ELF-1 (cell line): ENCODE measurements at regions not wholly inside any gene's neighbourhood (a gene's known extent, or its start where the extent isn't known, plus 50 kb on each side); places are given as distances from the start of the nearest gene placed in this dataset.
"Not testable (repeated sequence)": the region's sequence is repeated elsewhere in the genome, so short reads cannot be mapped to it uniquely, and the experiment has no call there.

Experiments used
- DNase-seq: peaks from one replicate; pipeline ENCODE4 v3.0.0-alpha.2; 2016; ENCODE audit warnings: low read depth, low spot score

- no peak for DNase-seq
These were observed 202.8 kb upstream of the C16orf82 start for GRCh38 chr16:26863931-26864330.

DNA sequence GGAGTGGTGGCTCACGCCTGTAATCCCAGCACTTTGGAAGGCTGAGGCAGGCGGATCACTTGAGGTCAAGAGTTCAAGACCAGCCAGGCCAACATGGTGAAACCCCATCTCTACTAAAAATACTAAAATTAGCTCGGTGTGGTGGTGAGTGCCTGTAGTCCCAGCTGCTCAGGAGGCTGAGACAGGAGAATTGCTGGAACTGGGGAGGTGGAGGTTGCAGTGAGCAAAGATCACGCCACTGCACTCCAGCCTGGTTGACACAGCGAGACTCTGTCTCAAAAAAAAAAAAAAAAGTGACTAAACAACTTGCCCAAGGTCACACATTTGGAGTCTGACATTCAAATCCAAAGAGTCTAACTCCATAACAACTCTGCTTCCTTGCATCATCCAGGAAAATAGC lies 192.4 kb upstream of the C16orf82 start:
- not testable (repeated sequence) for DNase-seq

DNA sequence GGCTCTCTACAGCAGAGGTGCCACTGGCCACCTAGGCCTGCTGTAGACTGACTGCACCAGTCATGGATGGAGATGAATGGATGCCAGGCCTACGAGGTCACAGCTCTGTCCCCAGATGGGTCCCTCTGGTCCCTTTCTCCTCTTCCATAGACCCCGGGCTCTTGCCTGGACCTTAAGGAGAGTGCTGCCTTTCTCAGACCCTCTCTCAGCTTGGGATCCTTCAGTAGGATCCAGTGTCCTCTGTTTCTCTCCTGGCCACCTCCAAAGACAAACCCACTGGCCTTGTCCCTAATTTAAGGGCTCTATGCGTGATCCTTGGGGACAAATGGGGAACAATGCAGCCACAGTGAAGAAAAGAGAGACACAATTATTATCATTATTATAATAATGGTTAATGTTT lies 189.3 kb upstream of the C16orf82 start:
- DNase-seq, result no peak

GRCh38 chr16:26885674-26886073 lies 181.1 kb upstream of the C16orf82 start:
- DNase-seq, result no peak

- DNase-seq, result no peak
These were observed 177.0 kb upstream of the C16orf82 start for GRCh38 chr16:26889740-26890139.

DNA sequence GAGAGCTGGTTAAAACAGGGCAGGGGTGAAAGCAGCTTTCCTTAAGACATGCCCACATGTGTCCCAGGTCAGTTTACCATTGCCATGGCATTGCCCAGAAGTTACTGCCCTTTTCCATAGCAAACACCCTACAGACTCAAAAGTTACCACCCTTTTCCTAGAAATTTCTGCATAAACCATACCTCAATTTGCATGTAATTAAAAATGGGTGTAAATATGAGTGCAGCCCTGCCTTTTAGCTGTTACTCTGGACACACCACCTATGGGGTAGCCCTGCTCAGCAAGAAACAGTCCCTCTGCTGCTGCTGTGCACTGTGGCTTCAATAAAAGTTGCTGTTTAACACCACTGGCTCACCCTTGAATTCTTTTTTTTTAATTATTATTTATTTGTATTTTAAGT lies 168.5 kb upstream of the C16orf82 start:
- DNase-seq, result no peak

DNA sequence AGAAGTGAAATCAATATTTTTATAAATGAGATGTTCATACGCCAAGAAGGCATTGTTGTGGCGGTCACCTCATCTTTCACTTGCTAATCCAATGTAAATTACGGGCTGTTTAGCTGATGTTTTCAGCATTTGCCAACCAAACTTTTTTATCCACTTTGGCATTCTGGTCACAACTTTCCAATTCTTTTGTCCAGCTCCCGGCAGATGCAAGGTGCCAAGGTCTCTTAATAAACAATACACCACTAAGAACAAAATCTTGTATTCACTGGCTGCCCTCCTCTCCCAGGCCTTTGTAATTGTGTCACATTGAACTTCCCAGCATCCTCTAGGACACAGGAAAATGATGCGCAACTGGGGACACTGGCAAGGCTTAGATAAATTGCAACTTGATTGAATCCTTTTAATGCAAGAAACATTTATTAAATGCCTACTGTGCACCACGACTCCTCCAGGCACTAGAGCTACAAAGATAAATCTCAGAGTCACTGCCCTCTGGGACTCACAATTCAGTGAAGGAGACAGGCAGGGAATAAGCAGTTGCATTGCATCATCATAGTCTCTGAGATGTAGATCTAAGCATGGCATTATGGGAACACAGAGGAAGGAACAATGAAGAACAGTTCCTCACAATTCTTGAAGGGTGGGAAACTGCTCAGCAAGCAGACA lies 165.4 kb upstream of the C16orf82 start:
- DNase-seq, result no peak

DNA sequence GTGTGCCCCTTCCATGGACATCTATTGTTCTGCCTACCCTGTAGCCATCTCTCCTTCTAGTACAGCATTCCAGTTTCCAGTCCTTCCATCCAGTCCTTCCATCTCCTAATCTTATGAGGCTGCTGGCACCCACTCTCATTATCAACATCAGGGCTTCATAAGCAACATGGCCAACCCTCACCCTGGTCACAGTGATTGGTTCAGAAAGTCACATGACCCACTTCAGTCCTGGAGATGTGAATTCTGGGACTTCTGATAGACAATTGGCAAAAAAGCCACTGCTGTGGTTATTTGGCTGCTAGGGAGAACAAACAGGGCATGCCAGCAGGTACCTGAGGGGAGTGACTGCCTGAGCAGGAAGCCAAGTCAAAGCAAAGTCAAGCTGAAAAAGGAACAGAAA lies 164.7 kb upstream of the C16orf82 start:
- DNase-seq, result no peak

- DNase-seq, result no peak
These were observed 161.4 kb upstream of the C16orf82 start for GRCh38 chr16:26905336-26905735.

GRCh38 chr16:26909623-26910022 lies 157.1 kb upstream of the C16orf82 start:
- no peak for DNase-seq

DNA sequence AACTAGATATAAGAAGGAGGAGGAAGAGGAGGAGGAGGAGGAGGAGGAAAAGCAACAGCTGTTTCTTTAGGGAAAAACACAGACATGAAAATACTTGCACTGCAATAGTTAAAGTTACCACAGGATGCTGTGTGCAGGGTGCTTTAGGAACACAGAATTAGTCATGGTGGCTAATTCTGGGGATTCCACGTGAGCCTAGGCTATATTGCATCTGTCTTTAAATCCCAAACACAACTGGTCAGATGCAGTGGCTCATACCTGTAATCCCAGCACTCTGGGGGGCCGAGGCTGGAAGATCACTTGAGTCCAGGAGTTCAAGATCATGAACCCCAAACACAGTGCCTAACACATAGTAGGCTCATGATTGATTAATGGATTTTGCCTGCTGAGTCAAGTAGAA lies 155.3 kb upstream of the C16orf82 start:
- DNase-seq, result no peak

- no peak for DNase-seq
These were observed 152.9 kb upstream of the C16orf82 start for GRCh38 chr16:26913851-26914250.

GRCh38 chr16:26930786-26931581 lies 135.7 kb upstream of the C16orf82 start:
- DNase-seq, result no peak

- DNase-seq, result no peak
These were observed 116.1 kb upstream of the C16orf82 start for GRCh38 chr16:26950636-26951035.

DNA sequence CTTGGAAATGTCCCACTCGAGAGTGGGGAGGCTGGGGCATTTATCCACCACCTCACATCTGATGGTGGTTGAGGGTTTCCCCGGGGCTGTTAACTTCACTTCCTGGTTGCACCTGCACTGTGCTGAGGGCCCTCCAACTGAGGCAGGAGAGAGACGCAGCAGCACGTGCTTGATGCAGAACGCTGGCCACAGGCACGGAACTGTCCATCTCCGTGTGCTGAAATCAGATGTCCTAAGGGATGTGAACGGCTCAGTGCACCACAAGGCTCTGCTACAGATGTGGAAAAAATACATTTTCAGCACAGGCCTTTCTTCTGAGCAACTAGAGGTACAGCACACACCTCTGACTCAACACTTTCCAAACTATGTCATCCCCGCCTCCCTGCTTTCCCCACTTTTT lies 114.8 kb upstream of the C16orf82 start:
- DNase-seq, result peak; percentile 10

GRCh38 chr16:26952411-26952810 lies 114.3 kb upstream of the C16orf82 start:
- peak; percentile 4 for DNase-seq

DNA sequence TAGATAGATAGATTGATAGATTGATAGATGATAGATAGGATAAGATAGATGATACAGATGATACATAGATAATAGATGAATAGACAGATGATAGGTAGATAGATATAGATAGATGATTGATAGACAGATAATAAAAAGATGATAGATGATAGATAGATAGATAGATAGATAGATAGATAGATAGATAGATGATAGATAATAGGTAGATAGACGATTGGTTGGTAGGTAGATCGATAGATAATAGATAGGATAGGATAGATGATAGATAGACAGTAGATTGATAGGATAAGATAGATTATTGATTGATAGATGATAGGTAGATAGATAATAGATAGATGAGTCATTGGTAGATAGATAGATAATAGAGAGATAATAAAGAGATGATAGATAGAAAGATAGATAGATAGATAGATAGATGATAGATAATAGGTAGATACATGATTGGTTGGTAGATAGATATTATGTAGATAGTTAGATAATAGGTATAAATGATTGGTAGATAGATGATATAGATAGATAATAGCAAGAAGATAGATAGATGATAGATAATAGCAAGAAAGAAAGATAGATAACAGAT lies 109.4 kb upstream of the C16orf82 start:
- DNase-seq, result no peak

GRCh38 chr16:26959416-26960009 lies 107.2 kb upstream of the C16orf82 start:
- DNase-seq, result no peak

GRCh38 chr16:26961459-26961858 lies 105.3 kb upstream of the C16orf82 start:
- no peak for DNase-seq

GRCh38 chr16:26963109-26963508 lies 103.6 kb upstream of the C16orf82 start:
- peak; percentile 68 for DNase-seq

DNA sequence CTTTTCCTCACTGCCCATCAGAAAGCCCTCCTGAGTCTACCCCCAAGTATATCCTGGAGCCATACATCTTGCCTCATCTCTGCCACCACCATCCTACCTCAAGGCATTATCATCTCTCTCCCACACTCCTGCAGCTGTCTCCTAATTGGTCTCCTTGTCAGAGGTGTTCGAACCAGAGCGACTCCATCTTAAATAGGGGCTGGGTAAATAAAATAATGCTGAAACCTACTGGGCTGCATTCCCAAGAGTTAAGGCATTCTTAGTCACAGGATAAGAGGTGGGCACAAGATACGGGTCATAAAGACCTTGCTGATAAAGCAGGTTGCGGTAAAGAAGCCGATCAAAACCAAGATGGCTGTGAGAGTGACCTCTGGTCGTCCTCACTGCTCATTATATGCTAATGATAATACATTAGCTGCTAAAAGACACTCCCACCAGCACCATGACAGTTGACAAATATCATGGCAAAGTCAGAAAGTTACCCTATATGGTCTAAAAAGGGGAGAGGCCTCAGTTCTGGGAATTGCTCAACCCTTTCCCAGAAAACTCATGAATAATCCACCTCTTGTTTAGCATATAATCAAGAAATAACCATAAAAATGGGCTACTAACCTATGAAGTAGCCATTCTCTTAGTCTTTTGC lies 97.0 kb upstream of the C16orf82 start:
- no peak for DNase-seq

GRCh38 chr16:26970292-26970691 lies 96.4 kb upstream of the C16orf82 start:
- DNase-seq, result no peak
